GM12864 (cell line): ENCODE measurements at regions not wholly inside any gene's neighbourhood (a gene's known extent, or its start where the extent isn't known, plus 50 kb on each side); places are given as distances from the start of the nearest gene placed in this dataset.

Experiments used
- DNase-seq: peaks from one replicate; pipeline ENCODE4 v3.0.0-alpha.2; 2011; ENCODE audit warnings: low read depth
- H3K4me3 ChIP-seq: 2 replicates; pipeline ENCODE4 v1.5.1; 2011; ENCODE audit warnings: mild to moderate bottlenecking, low read depth, low read length, control low read depth
- CTCF ChIP-seq: IDR thresholded peaks from 2 replicates; pipeline ENCODE4 v1.5.1; 2011; ENCODE audit warnings: low read depth, mild to moderate bottlenecking, moderate library complexity, low read length, control low read depth, inconsistent platforms; ENCODE audit errors: missing control alignments

- DNase-seq, result no peak
- H3K4me3 ChIP-seq, result no peak overlapping the region
- TF ChIP-seq CTCF, result no peak
Observed at GRCh38 chr4:182155806-182156205, 87.4 kb upstream of the TENM3 start.

- H3K4me3 ChIP-seq, result no peak overlapping the region
- no peak for TF ChIP-seq CTCF
- no peak for DNase-seq
Observed at GRCh38 chr4:182163180-182163579, 80.0 kb upstream of the TENM3 start.

DNA sequence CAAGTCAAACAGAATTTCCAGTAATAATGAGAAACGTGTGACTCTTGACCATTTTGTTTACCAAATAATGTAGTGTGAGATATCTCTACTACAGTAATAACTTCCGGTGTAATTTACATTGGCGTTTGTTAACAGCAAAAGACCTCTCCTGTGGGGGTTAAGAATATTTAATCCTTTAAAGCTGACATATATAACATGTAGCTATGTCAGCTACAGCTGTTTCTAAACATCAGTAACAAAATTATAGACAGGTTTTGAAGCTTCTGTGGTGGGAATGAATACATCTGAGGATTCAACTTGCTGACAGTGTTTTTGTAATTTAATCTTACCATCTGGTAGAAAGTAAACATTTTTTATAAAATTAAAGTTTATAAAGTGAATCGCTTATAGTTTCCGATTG lies 73.6 kb upstream of the TENM3 start:
- no peak for DNase-seq
- no peak overlapping the region for H3K4me3 ChIP-seq
- no peak for TF ChIP-seq CTCF

- TF ChIP-seq CTCF, result no peak
- DNase-seq, result no peak
- H3K4me3 ChIP-seq, result no peak overlapping the region
Observed at GRCh38 chr4:182169987-182170386, 73.2 kb upstream of the TENM3 start.

DNA sequence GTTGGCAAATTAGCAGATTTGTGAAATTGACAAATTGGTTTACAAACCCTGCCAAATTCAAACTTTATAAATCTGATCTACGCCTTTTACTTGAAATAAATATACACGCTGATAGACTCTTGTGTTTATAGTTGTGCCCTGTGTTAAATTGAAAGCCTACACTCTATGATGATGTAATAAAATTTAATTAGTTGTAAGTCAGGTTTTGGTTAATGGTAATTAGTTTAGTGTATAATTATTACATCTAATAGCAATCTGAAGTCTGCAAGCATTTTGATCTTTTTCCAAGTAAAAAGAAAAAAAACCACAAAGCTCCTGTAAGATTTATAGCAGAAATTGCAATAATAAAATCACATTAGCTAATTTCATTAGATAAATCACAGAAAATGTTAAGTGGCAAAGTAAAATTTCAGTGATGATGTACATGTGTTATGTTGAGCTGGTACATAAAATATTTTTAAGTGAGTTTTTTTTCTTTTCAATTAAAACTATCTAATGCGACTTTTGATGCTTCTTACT lies 72.7 kb upstream of the TENM3 start:
- TF ChIP-seq CTCF, result no peak
- DNase-seq, result no peak
- H3K4me3 ChIP-seq, result no peak overlapping the region

DNA sequence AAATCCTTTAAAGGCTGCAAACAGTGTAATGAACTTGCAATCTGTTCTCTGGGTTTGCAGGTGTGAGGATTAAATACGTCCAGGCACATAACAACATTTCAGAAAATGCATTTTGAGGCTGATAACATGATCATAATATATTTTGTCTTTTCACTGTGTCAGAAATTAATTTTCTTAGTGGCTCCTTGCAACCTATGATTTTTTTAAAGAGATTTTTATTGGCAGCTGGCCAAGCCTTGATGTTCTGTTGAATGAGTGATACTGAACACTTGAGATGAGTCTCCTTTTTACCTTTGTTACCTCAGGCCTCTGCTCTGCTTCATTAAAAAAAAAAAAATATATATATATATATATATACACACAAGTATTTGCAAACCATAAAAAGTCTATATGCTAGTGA lies 68.2 kb upstream of the TENM3 start:
- DNase-seq, result no peak

More for the DNA sequence above, 68.2 kb upstream of the TENM3 start:
- H3K4me3 ChIP-seq, result no peak overlapping the region
- TF ChIP-seq CTCF, result no peak
